ENCODE measurements at regions not wholly inside any gene's neighbourhood (a gene's known extent, or its start where the extent isn't known, plus 50 kb on each side); places are given as distances from the start of the nearest gene placed in this dataset.

GRCh38 chr1:170375082-170375723 lies 156.8 kb upstream of the GORAB start:
- TF ChIP-seq CTCF (IDR thresholded peaks at IDR 0.05) (no peak), POLR2A (IDR thresholded peaks at IDR 0.05) (no peak)
